Vagina (tissue), 2 donors: ENCODE measurements at regions not wholly inside any gene's neighbourhood (a gene's known extent, or its start where the extent isn't known, plus 50 kb on each side); places are given as distances from the start of the nearest gene placed in this dataset.

Experiments
- POLR2A ChIP-seq, 2 donors: fragments of 450-650 bp; IDR thresholded peaks; one replicate each; pipeline ENCODE4 v1.6.1; 2017; ENCODE audit warnings: antibody characterized with exemption in 2 of 2, mild to moderate bottlenecking in 2 of 2, moderate library complexity in 2 of 2
- POLR2AphosphoS5 ChIP-seq, 2 donors: sonication (generic); formaldehyde crosslinking; IDR thresholded peaks; one replicate each; pipeline ENCODE4 v1.9.0; 2017; ENCODE audit warnings: antibody characterized with exemption in 2 of 2, mild to moderate bottlenecking in 2 of 2, low read depth in 1 of 2; ENCODE audit not compliant: insufficient read depth in 1 of 2
- TF ChIP-seq, protein P1 (sequence below), 3 experiments: fragments of 450-650 bp in 2 of 3; fragments of 200-600 bp in 1 of 3; sonication (generic) in 1 of 3; IDR thresholded peaks; one replicate each; pipeline ENCODE4 v1.5.1; 2017 to 2019; ENCODE audit warnings: antibody characterized with exemption in 3 of 3, mild to moderate bottlenecking in 2 of 3, moderate library complexity in 2 of 3

DNA sequence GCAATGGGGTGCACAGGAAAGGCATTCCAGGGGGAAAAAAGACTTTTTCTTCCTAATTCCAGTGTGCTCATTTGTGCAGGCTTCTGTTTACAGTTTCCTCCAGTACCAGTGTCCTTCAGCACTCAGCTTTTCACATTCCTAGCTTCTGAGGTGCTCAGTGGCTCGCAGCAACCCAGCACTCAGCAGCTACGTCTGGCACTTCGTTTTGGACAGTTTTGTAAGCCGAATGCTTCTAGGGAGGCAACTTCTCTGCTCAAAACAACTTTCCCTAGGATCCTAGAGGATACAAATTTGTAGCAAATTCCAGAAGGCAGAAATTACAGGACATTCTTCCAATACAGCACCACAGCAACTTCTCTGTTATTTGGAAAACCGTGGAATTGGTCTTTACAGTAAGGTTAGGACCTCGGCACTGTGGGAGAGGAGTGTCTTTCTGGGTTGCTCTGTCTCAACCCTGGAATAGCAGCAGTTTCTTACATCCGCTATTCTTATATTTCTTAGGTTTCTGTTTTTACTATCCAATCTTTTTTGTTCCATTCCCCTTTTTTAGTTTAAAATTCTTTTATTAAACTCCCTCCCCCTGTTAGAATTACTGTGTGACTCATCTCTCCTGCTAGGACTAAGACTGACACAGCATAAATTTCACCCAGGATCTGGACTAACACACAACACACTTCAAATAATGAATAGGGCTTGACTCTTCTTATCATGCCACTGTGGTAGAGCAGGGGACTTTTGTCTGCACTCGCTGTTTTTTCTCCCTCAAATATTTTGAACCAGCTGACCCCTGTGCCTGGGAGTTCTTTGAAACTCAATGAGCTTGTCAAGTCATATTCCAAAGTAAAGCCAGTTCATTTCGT, 1314.7 kb downstream of the FSTL5 start:
- TF ChIP-seq, protein P1, sequence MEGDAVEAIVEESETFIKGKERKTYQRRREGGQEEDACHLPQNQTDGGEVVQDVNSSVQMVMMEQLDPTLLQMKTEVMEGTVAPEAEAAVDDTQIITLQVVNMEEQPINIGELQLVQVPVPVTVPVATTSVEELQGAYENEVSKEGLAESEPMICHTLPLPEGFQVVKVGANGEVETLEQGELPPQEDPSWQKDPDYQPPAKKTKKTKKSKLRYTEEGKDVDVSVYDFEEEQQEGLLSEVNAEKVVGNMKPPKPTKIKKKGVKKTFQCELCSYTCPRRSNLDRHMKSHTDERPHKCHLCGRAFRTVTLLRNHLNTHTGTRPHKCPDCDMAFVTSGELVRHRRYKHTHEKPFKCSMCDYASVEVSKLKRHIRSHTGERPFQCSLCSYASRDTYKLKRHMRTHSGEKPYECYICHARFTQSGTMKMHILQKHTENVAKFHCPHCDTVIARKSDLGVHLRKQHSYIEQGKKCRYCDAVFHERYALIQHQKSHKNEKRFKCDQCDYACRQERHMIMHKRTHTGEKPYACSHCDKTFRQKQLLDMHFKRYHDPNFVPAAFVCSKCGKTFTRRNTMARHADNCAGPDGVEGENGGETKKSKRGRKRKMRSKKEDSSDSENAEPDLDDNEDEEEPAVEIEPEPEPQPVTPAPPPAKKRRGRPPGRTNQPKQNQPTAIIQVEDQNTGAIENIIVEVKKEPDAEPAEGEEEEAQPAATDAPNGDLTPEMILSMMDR (IDR thresholded peaks at IDR 0.05), result no peak
- TF ChIP-seq POLR2AphosphoS5 (IDR thresholded peaks at IDR 0.05; ENCODE audit: insufficient read depth in 1 of 2, low read depth in 1 of 2), result no peak
- TF ChIP-seq POLR2A (IDR thresholded peaks at IDR 0.05), result no peak
